Immature natural killer cell (primary cell): ENCODE measurements at regions not wholly inside any gene's neighbourhood (a gene's known extent, or its start where the extent isn't known, plus 50 kb on each side); places are given as distances from the start of the nearest gene placed in this dataset.
"Not testable (repeated sequence)": the region's sequence is repeated elsewhere in the genome, so short reads cannot be mapped to it uniquely, and the experiment has no call there.

Experiments used
- DNase-seq, 3 donors: peaks; one replicate each; pipeline ENCODE4 v3.0.0; 2022; ENCODE audit warnings: mixed read lengths in 1 of 3
- H3K27ac Mint-ChIP-seq, 6 donors: one replicate each; pipeline ENCODE4 v1.8.0; 2020; ENCODE audit warnings: mixed read lengths in 6 of 6, mild to moderate bottlenecking in 5 of 6, inconsistent platforms in 4 of 6, moderate library complexity in 3 of 6
- H3K27me3 Mint-ChIP-seq, 3 donors: one replicate each; pipeline ENCODE4 v1.8.0; 2020 to 2021; ENCODE audit warnings: low read depth in 3 of 3, mild to moderate bottlenecking in 3 of 3, mixed read lengths in 3 of 3, moderate library complexity in 3 of 3, inconsistent platforms in 1 of 3
- H3K36me3 Mint-ChIP-seq, 3 donors: one replicate each; pipeline ENCODE4 v1.8.0; 2020; ENCODE audit warnings: mixed read lengths in 3 of 3, inconsistent platforms in 2 of 3, mild to moderate bottlenecking in 2 of 3
- H3K4me1 Mint-ChIP-seq, 2 donors: one replicate each; pipeline ENCODE4 v1.8.0; 2020; ENCODE audit warnings: inconsistent platforms in 2 of 2, mild to moderate bottlenecking in 2 of 2, mixed read lengths in 2 of 2, moderate library complexity in 1 of 2
- H3K4me3 Mint-ChIP-seq, 5 donors: one replicate each; pipeline ENCODE4 v1.8.0; 2020; ENCODE audit warnings: mild to moderate bottlenecking in 5 of 5, mixed read lengths in 5 of 5, inconsistent platforms in 3 of 5, moderate library complexity in 3 of 5
- H3K9me3 Mint-ChIP-seq, 6 donors: one replicate each; pipeline ENCODE4 v1.8.0; 2020; ENCODE audit warnings: mild to moderate bottlenecking in 6 of 6, mixed read lengths in 6 of 6, inconsistent platforms in 4 of 6, moderate library complexity in 3 of 6

DNA sequence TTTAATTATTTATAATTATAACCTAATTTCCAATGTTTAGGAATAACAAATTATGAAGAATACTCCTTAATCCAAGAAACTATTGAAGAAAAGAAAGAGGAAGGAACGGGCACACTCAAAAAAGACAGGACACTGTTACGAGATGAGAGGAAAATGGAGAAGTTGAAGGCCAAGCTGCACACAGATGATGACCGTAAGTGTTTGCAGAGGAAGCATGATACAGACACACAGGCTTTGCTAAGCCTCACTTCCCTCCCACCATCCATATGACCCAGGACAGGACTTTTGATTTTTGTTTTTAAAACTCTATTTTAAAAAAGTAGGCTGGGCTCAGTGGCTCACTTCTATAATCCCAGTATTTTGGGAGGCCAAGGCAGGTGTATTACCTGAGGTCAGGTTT is 389.4 kb upstream of the TPM1 start:
- H3K36me3 Mint-ChIP-seq = peaks cover 0 to 5% (median 0%) of the 10 kb centered on the region in 3 donors
- no peaks in the 10 kb centered on the region for H3K4me1 Mint-ChIP-seq
- peaks cover 3 to 4% (median 3%) of the 10 kb centered on the region in 3 donors for H3K27me3 Mint-ChIP-seq
- H3K9me3 Mint-ChIP-seq = peaks cover 0 to 2% (median 0%) of the 10 kb centered on the region in 6 donors
- no peak overlapping the region for H3K4me3 Mint-ChIP-seq
- H3K27ac Mint-ChIP-seq = no peak overlapping the region
- DNase-seq = no peak

DNA sequence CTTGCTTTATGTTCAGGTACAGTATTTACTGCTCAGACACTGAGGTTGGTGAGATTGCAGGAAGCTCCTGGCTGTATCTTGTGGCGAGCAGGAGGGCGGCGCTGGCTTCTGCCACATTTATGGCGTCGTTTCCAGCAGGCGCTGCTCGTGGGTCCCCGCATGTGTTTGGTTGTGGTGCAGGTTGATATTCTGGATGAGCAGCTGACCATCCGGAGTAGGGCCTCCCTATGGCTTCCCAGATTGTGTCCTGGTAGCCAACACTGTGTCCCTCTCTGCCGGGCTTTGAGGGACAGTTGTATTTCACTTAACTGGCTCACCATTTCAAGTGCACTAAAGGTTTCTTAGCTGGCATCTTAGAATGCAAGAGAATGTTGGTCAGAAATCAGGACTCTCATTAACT is 386.5 kb upstream of the TPM1 start:
- H3K9me3 Mint-ChIP-seq = peaks cover 0 to 2% (median 0%) of the 10 kb centered on the region in 6 donors
- H3K4me3 Mint-ChIP-seq = no peak overlapping the region
- no peak overlapping the region for H3K27ac Mint-ChIP-seq
- peaks cover 0 to 5% (median 0%) of the 10 kb centered on the region in 3 donors for H3K36me3 Mint-ChIP-seq
- H3K27me3 Mint-ChIP-seq = peaks cover 2 to 3% (median 3%) of the 10 kb centered on the region in 3 donors
- DNase-seq = no peak
- H3K4me1 Mint-ChIP-seq = no peaks in the 10 kb centered on the region

DNA sequence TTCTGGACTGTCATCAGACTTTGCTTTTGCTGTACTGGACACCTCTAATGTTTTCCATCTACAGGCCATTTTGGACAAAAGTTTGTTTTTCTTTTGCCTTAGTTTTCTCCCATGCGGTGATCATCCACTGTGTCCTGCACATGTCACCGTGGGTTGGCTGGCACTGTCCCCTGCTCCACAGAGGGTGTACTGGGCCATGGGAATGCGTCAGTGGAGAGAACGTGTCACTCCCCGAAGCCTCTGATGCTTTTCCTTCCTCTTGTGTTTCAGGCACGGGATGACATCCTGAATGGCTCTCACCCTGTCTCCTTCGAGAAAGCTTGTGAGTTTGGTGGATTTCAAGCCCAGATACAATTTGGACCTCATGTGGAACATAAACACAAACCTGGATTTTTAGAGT is 385.0 kb upstream of the TPM1 start:
- not testable (repeated sequence) for H3K4me1 Mint-ChIP-seq, H3K9me3 Mint-ChIP-seq, H3K36me3 Mint-ChIP-seq, H3K4me3 Mint-ChIP-seq, H3K27me3 Mint-ChIP-seq, DNase-seq, H3K27ac Mint-ChIP-seq

DNA sequence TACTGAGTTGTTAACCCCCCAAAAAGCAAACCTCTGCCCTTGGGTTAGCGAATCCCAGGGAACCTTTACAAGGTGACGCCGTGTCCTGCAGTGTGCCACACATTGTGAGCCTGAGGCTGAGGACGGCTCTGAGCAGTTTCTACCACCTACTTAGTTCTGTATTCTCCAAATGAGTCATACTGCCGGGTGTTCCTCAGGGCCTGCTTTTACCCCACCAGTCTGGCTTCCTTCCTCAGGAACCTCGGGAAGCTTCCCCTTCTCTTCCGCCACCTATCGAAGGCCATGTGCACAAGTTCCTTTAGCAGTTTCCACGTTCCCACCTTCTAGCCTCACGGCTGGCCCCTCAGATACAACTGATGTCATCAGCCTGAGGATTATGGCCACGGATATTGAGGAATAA is 384.0 kb upstream of the TPM1 start:
- Mint-ChIP-seq H3K36me3 (peaks cover 0 to 5% (median 0%) of the 10 kb centered on the region in 3 donors), H3K9me3 (peaks cover 0 to 2% (median 0%) of the 10 kb centered on the region in 6 donors), H3K4me1 (no peaks in the 10 kb centered on the region), H3K27me3 (peaks cover 0 to 2% (median 0%) of the 10 kb centered on the region in 3 donors), H3K4me3 (no peak overlapping the region), H3K27ac (no peak overlapping the region)
- DNase-seq = no peak

DNA sequence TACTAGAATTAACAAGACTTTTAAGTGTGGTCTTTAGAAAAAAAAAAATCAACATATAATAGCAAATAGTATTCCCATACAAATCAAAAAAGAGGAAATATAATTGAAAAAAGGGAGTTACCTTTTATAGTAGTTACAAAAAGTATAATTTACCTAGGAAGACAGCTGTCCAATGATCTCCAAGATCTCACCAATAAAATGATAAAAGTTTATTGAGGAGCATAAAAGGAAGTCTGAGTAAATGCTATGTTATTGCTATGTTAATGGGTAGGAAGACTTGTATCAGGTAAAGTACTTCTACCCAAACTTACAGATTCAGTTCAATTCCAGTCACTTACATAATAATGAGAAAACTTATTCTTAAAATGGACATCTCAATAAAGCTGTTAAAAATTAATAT is 379.0 kb upstream of the TPM1 start:
- Mint-ChIP-seq H3K36me3 (no peaks in the 10 kb centered on the region), H3K27me3 (peaks cover 0 to 3% (median 0%) of the 10 kb centered on the region in 3 donors), H3K4me3 (no peak overlapping the region), H3K27ac (no peak overlapping the region), H3K9me3 (peaks cover 0 to 2% (median 0%) of the 10 kb centered on the region in 6 donors), H3K4me1 (no peaks in the 10 kb centered on the region)
- DNase-seq = no peak

DNA sequence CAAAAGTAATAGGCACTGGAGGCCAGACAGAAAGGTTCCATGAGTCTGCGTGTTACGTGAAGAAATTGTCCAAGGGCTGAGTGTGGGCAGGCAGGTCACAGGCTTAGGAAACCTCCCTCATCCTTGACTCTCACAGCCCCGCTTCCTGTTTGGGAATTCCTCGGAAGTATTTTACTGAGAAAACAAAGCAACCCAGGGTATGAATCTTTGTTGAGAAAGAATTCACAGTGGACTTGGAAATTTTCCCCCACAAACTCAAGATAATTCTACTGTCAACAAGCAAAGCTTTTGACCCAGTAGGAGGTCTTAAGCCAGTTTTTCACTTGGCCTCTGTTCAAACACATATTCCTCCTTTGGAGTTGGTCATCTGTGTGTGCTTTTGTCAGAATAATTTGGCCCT is 377.1 kb upstream of the TPM1 start:
- Mint-ChIP-seq H3K9me3 (peaks cover 0 to 2% (median 0%) of the 10 kb centered on the region in 6 donors), H3K27ac (no peak overlapping the region), H3K4me1 (no peaks in the 10 kb centered on the region), H3K27me3 (peaks cover 0 to 5% (median 4%) of the 10 kb centered on the region in 3 donors), H3K4me3 (no peak overlapping the region), H3K36me3 (no peaks in the 10 kb centered on the region)
- no peak for DNase-seq

DNA sequence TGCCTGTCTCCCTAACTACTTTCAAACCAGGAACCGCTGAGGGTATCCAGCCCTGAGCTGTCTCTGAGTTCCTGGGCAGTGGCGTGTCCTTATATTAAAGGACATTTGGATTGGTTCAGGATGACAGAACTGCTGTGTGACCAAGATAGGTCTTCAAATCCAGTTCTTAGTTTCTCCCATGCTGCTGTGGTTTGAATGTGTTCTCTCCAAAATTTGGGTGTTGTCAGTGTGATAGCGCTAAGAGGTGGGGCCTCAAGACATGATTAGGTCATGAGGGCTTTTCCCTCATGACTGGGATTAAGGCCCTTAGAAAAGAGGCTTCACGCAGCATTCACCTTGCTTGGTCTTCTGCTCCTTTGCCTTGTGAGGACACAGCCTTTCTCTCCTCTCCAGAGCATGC is 376.5 kb upstream of the TPM1 start:
- peaks cover 0 to 2% (median 0%) of the 10 kb centered on the region in 6 donors for H3K9me3 Mint-ChIP-seq
- no peak overlapping the region for H3K4me3 Mint-ChIP-seq
- no peaks in the 10 kb centered on the region for H3K4me1 Mint-ChIP-seq
- H3K27me3 Mint-ChIP-seq = peaks cover 0 to 5% (median 4%) of the 10 kb centered on the region in 3 donors
- H3K36me3 Mint-ChIP-seq = no peaks in the 10 kb centered on the region
- no peak for DNase-seq
- H3K27ac Mint-ChIP-seq = no peak overlapping the region

DNA sequence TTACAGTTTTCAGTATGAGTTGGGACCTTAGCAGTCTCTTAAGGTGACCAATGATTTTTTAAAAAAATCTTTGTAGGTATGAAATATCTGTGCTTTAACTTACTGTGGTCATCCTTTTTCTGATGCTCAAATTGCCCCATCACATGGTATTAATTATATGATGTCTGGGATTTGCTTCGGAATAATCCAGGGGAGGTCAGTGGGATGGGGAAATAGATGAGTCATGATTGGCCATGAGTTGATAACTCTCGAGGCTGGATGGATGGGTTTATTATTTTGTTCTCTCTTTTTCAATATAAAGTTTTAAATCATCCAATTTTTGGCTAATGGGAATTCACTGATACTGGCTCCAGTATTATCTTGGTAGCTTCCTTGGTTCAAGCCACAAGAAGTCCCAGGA is 370.3 kb upstream of the TPM1 start:
- no peaks in the 10 kb centered on the region for H3K36me3 Mint-ChIP-seq

DNA sequence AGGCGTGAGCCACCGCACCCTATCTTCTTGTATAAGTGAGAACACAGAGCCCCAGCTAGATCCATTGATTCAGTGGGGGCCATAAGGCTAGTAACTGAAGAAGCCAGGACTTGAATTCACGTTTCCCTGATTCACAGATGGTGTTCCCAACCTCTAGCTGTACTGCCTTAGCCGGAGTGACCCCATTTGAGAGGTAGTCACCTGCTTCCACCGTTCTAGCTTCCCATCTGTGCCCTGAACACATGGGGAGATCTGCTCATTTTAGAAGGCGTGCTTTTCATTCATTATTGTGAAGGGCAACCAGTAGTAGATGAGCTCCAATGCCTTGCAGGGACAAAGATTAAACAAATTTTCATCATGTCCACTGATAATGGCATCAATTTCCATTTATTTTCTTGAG is 365.7 kb upstream of the TPM1 start:
- H3K27me3 Mint-ChIP-seq = peaks cover 0 to 5% (median 0%) of the 10 kb centered on the region in 3 donors
- no peak overlapping the region for H3K4me3 Mint-ChIP-seq
- no peak overlapping the region for H3K27ac Mint-ChIP-seq
- no peaks in the 10 kb centered on the region for H3K36me3 Mint-ChIP-seq
- no peak for DNase-seq
- H3K4me1 Mint-ChIP-seq = no peaks in the 10 kb centered on the region
- H3K9me3 Mint-ChIP-seq = peaks cover 0 to 1% (median 0%) of the 10 kb centered on the region in 6 donors

More for the DNA sequence above, 370.3 kb upstream of the TPM1 start:
- Mint-ChIP-seq H3K27ac (no peak overlapping the region), H3K27me3 (peaks cover 0 to 7% (median 4%) of the 10 kb centered on the region in 3 donors), H3K4me3 (no peak overlapping the region), H3K4me1 (no peaks in the 10 kb centered on the region), H3K9me3 (peaks cover 0 to 1% (median 0%) of the 10 kb centered on the region in 6 donors)
- no peak for DNase-seq

DNA sequence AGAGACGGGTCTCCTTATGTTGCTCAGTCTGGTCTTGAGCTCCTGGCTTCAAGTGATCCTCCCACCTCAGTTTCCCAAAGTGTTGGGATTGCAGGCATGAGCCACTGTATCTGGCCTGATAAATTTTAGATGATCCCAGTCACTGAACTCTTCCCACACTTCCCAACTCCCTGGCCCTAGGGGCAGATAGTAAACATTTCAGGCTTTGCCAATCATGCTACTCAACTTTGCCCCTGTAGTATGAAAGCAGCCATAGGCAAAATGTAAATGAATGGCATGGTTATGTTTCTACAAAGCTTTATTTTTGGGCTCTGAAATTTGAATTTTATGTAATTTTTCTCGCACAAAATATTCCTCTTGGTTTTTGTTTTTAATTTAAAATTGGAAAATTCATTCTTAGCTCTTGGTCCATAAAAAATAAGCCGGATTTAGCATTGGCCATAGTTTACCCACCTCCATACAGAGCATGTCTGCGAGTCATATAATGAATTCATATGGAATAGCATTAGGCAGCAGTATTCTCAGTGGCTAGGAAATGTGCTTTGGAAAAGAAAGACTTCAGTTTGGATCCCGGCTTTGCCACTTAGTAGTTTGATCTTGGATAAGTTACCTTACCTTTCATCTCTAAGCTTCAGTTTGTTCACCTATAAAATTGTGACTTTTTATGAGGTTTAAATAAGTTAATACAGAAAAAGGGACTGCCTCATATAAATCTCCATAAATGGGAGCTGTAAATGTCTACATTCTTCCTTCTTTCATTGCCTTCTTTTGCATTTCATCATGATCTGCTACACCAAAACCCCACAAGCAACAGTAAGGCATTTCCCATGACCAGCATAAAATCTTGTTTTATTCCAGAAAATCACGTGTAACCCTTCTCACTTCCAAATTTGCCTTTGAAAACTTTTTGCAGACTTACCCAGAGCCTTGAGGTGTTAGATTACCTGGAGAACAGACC is 360.3 kb upstream of the TPM1 start:
- Mint-ChIP-seq H3K4me1 (no peaks in the 10 kb centered on the region), H3K4me3 (no peak overlapping the region), H3K36me3 (no peaks in the 10 kb centered on the region), H3K9me3 (no peaks in the 10 kb centered on the region), H3K27me3 (peaks cover 0 to 2% (median 2%) of the 10 kb centered on the region in 3 donors), H3K27ac (no peak overlapping the region)
- DNase-seq = no peak

DNA sequence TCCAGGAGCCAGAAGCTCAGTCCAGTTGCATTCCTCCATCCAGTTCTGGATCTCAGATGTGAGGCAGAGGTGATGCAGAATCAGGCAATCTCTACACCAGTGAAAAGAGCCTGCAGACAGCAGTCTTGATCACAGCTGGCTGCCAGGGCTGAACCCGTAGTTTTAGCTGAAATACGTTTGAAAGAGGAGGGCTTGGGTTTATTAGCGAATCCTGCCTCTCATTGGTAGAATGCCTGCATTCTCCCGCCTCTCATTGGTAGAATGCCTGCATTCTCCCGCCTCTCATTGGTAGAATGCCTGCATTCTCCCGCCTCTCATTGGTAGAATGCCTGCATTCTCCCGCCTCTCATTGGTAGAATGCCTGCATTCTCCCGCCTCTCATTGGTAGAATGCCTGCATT is 359.4 kb upstream of the TPM1 start:
- H3K9me3 Mint-ChIP-seq = not testable (repeated sequence)

DNA sequence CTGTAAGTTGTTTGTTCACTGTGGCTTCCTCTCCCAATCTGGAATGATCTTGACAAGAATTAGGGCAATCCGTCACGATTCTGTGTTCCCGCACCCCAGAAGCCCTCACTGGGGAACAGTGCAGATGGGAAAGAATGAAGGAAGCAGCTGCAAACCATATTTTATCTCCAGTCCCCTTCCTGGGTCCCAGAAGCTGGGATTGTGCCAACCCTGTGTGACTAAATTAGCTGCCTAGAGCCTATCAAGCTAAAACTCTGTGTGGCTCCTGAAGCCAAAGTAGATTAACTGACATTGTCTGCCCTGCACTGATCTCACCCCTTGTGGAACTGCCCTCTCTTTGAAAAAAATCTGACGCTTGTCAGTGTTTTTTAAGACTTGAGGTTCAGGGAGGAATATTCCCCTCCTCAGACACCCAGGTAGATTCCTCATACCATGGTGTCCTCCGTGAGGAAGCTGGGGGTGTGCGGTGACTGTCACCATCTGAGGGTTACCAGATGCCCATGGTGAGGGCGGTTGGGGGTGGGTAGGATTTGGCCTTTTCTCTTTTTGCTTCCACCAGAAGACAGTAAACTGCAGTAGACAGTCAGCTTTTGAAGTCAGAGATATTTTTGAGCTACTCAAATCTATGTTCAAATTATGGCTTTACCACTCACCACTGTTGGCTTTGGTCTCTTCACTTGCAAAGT is 358.3 kb upstream of the TPM1 start:
- H3K4me3 Mint-ChIP-seq = no peak overlapping the region
- no peak for DNase-seq
- no peaks in the 10 kb centered on the region for H3K36me3 Mint-ChIP-seq
- no peak overlapping the region for H3K27ac Mint-ChIP-seq
- peaks cover 0 to 4% (median 2%) of the 10 kb centered on the region in 3 donors for H3K27me3 Mint-ChIP-seq
- H3K9me3 Mint-ChIP-seq = no peaks in the 10 kb centered on the region
- H3K4me1 Mint-ChIP-seq = no peaks in the 10 kb centered on the region

More for the DNA sequence above, 359.4 kb upstream of the TPM1 start:
- not testable (repeated sequence) for H3K27me3 Mint-ChIP-seq, H3K4me1 Mint-ChIP-seq, H3K4me3 Mint-ChIP-seq, DNase-seq, H3K27ac Mint-ChIP-seq, H3K36me3 Mint-ChIP-seq

DNA sequence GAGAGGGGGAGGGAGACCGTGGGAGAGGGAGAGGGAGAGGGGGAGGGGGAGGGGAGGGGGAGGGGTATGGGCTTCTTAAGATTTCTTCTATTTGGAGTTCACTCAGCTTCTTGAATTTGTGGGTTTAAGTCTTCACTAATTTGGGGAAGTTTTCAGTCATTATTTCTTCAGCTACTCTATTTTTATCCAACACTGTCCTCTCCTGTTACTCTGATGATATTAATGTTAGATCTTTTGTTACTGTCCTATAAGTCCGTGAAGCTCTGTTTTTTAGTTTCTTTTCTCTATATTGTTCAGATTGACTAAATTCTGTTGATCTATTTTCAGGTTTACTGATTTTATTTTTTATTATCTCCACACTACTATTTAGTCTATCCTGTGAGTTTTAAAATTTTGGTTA is 351.5 kb upstream of the TPM1 start:
- H3K4me1 Mint-ChIP-seq = no peaks in the 10 kb centered on the region
- no peaks in the 10 kb centered on the region for H3K9me3 Mint-ChIP-seq
- no peak for DNase-seq
- H3K27ac Mint-ChIP-seq = no peak overlapping the region
- H3K36me3 Mint-ChIP-seq = no peaks in the 10 kb centered on the region
- peaks cover 0 to 3% (median 0%) of the 10 kb centered on the region in 3 donors for H3K27me3 Mint-ChIP-seq
- H3K4me3 Mint-ChIP-seq = no peak overlapping the region

DNA sequence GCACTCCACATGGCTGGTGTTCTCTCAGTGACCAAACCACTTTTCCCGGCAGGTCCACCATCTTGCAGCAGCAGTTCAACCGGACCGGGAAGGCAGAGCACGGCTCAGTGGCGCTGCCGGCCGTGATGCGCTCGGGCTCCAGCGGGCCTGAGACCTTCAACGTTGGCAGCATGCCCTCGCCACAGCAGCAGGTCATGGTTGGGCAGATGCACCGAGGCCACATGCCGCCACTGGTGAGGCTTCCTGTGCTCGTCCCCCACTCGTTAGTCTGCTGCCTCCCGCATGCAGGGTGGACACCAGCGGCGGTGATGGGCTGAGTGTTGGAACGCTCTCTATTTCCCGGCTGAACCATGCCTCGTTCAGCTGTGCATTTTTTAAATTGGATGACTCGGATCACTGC is 344.9 kb upstream of the TPM1 start:
- H3K27ac Mint-ChIP-seq = no peak overlapping the region
- DNase-seq = no peak
- H3K36me3 Mint-ChIP-seq = no peaks in the 10 kb centered on the region
- H3K9me3 Mint-ChIP-seq = no peaks in the 10 kb centered on the region
- no peaks in the 10 kb centered on the region for H3K4me1 Mint-ChIP-seq
- no peak overlapping the region for H3K4me3 Mint-ChIP-seq
- H3K27me3 Mint-ChIP-seq = peaks cover 0 to 2% (median 0%) of the 10 kb centered on the region in 3 donors
